ENCODE measurements at regions not wholly inside any gene's neighbourhood (a gene's known extent, or its start where the extent isn't known, plus 50 kb on each side); places are given as distances from the start of the nearest gene placed in this dataset.

DNA sequence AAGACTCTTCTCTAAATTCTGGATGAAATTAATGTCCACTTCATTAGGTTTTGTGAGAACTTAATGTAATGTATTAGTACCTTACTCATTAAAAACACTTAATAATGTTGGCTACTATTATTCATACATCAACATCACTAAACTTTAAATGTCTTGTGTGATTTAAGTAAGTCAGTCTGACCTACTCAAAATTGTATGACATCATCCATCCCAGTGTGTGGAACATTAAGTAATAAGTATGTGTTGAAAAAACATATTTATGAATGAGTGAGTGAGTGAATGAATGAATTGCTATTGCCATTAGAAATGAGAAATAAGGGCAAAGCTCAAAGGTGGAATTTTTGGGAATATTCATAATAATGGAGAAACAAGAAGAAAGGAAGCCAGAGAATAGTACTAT lies 285.8 kb downstream of the HTR1B start:
- no peak overlapping the region for H3K4me3 ChIP-seq (replicated peaks in 1 of 2; ENCODE audit: low read depth in 2 of 2, low read length in 2 of 2)
- TF ChIP-seq, protein P1, sequence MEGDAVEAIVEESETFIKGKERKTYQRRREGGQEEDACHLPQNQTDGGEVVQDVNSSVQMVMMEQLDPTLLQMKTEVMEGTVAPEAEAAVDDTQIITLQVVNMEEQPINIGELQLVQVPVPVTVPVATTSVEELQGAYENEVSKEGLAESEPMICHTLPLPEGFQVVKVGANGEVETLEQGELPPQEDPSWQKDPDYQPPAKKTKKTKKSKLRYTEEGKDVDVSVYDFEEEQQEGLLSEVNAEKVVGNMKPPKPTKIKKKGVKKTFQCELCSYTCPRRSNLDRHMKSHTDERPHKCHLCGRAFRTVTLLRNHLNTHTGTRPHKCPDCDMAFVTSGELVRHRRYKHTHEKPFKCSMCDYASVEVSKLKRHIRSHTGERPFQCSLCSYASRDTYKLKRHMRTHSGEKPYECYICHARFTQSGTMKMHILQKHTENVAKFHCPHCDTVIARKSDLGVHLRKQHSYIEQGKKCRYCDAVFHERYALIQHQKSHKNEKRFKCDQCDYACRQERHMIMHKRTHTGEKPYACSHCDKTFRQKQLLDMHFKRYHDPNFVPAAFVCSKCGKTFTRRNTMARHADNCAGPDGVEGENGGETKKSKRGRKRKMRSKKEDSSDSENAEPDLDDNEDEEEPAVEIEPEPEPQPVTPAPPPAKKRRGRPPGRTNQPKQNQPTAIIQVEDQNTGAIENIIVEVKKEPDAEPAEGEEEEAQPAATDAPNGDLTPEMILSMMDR (IDR thresholded peaks at IDR 0.05; ENCODE audit: low read depth, low read length), result no peak
- no peak for DNase-seq (ENCODE audit: low read depth in 2 of 2)

DNA sequence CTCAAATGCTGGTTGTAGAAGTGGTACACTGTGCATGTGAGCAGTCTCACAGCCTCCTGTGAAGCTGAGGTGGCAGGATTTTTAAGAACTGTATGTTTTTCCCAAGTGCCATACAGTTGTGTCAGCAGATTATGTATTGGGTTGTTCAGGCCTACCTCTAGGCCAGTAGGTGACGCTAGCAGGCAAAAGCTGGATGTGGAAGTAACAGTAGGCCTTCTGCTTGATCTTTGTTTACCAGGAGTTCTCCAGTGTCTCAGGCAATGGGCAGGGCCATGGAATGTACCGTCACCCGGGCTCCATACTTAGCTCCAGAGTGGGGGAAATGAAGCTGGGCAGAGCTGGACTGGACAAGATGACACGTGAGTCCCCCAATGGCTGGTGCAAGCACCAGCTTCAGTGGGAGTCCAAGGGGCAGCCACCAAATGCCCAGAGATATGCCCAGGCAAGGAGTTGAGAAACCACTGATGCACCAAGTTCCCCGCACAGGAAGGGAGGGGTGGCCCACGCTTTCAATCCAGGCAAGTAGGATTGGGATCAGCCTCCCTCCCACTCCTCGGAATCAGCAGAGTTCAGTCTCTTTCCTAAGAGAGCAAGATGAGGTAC lies 289.7 kb downstream of the HTR1B start:
- H3K4me3 ChIP-seq (replicated peaks in 1 of 2; ENCODE audit: low read depth in 2 of 2, low read length in 2 of 2), result no peak overlapping the region
- DNase-seq (ENCODE audit: low read depth in 2 of 2), result peak; percentile 18 to 49
- TF ChIP-seq, protein P1 (IDR thresholded peaks at IDR 0.05; ENCODE audit: low read depth, low read length), result peak; percentile 36

GRCh38 chr6:77172578-77172977 lies 290.7 kb downstream of the HTR1B start:
- TF ChIP-seq, protein P1 (IDR thresholded peaks at IDR 0.05; ENCODE audit: low read depth, low read length), result no peak
- DNase-seq (ENCODE audit: low read depth in 2 of 2), result no peak
- H3K4me3 ChIP-seq (replicated peaks in 1 of 2; ENCODE audit: low read depth in 2 of 2, low read length in 2 of 2), result no peak overlapping the region

DNA sequence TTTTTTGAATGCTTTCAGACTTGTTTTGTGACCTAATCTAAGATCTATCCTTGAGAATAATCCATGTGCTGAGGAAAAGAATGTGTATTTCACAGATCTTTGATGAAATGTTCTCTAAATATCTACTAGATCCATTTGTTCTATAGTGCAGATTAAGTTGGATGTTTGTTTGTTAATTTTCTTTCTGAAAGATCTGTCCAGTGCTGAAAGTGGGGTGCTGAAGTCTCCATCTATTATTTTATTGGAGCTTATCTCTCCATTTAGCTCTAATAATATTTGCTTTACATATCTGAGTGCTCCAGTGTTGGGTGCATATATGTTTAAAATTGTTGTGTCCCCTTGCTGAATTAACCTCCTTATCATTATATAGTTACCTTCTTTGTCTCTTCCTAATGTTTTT lies 303.6 kb downstream of the HTR1B start:
- no peak for DNase-seq (ENCODE audit: low read depth in 2 of 2)
- TF ChIP-seq, protein P1 (IDR thresholded peaks at IDR 0.05; ENCODE audit: low read depth, low read length), result no peak
- no peak overlapping the region for H3K4me3 ChIP-seq (replicated peaks in 1 of 2; ENCODE audit: low read depth in 2 of 2, low read length in 2 of 2)

GRCh38 chr6:77151241-77151640 lies 312.1 kb downstream of the HTR1B start:
- no peak for DNase-seq (ENCODE audit: low read depth in 2 of 2)
- no peak overlapping the region for H3K4me3 ChIP-seq (replicated peaks in 1 of 2; ENCODE audit: low read depth in 2 of 2, low read length in 2 of 2)
- TF ChIP-seq, protein P1 (IDR thresholded peaks at IDR 0.05; ENCODE audit: low read depth, low read length), result no peak

GRCh38 chr6:77150736-77151135 lies 312.6 kb downstream of the HTR1B start:
- DNase-seq (ENCODE audit: low read depth in 2 of 2), result no peak
- H3K4me3 ChIP-seq (replicated peaks in 1 of 2; ENCODE audit: low read depth in 2 of 2, low read length in 2 of 2), result no peak overlapping the region
- TF ChIP-seq, protein P1 (IDR thresholded peaks at IDR 0.05; ENCODE audit: low read depth, low read length), result no peak

DNA sequence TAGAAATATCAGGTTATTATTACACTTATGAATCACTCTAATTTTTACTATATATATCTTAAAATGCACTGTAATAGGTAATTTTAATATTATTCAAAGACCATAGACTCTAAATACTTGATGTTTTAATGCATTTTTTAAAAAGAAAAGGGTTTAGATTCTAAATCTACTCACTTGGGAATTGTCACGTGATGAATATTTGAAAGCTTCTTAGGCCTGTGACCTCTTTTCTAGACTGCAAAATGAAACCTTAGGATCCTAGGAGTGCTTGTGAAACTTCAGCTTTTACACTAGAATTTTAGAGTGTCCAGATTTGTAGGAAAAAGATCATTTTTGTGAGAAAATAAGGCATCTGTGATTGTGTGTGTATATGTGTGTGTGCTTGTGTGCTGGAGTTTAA lies 318.0 kb downstream of the HTR1B start:
- no peak overlapping the region for H3K4me3 ChIP-seq (replicated peaks in 1 of 2; ENCODE audit: low read depth in 2 of 2, low read length in 2 of 2)
- TF ChIP-seq, protein P1 (IDR thresholded peaks at IDR 0.05; ENCODE audit: low read depth, low read length), result no peak
- no peak for DNase-seq (ENCODE audit: low read depth in 2 of 2)

All from cardiac fibroblast (primary cell).